Keratinocyte (primary cell): ENCODE measurements at regions not wholly inside any gene's neighbourhood (a gene's known extent, or its start where the extent isn't known, plus 50 kb on each side); places are given as distances from the start of the nearest gene placed in this dataset.

Experiments used
- DNase-seq: peaks from one replicate; pipeline ENCODE4 v3.0.0-alpha.2; 2011; ENCODE audit warnings: low read depth, missing footprints, low spot score
- FAIRE-seq: peaks from 2 replicates; lab custom pipeline; 2011; peaks lifted over from hg19 to GRCh38; lab: Jason Lieb, UNC
- H2AFZ ChIP-seq: 2 replicates; pipeline ENCODE4 v1.6.0; 2012; ENCODE audit warnings: low read length, control low read depth, inconsistent platforms; ENCODE audit not compliant: control insufficient read depth
- H3K27ac ChIP-seq: 2 replicates; pipeline ENCODE4 v1.5.1; 2011; ENCODE audit warnings: low read length; ENCODE audit not compliant: control insufficient read depth, insufficient read depth
- H3K27me3 ChIP-seq: 3 replicates; pipeline ENCODE4 v1.6.0; 2011; ENCODE audit warnings: low read length; ENCODE audit not compliant: control insufficient read depth, insufficient read depth; ENCODE audit errors: extremely low read depth
- H3K36me3 ChIP-seq, 2 experiments: 2 replicates in 1 of 2; 3 replicates in 1 of 2; pipeline ENCODE4 v1.5.1; 2011; ENCODE audit warnings: low read length in 2 of 2, mild to moderate bottlenecking in 1 of 2; ENCODE audit not compliant: control insufficient read depth in 2 of 2, insufficient read depth in 2 of 2; ENCODE audit errors: extremely low read depth in 1 of 2
- H3K4me1 ChIP-seq: 3 replicates; pipeline ENCODE4 v1.5.1; 2011; ENCODE audit warnings: low read length; ENCODE audit not compliant: control insufficient read depth, insufficient read depth; ENCODE audit errors: extremely low read depth
- H3K4me2 ChIP-seq: 3 replicates; pipeline ENCODE4 v1.6.0; 2011; ENCODE audit warnings: low read depth, low read length; ENCODE audit not compliant: control insufficient read depth, insufficient read depth; ENCODE audit errors: extremely low read depth
- H3K4me3 ChIP-seq, 3 experiments: fragments of 200-600 bp in 1 of 3; sonication (generic) in 1 of 3; 2 replicates in 2 of 3; 3 replicates in 1 of 3; pipeline ENCODE4 v1.5.1; 2011 to 2016; ENCODE audit warnings: low read length in 3 of 3, mild to moderate bottlenecking in 3 of 3, control low read depth in 2 of 3, inconsistent platforms in 1 of 3, low read depth in 1 of 3, mixed read lengths in 1 of 3, mixed run types in 1 of 3, moderate library complexity in 1 of 3; ENCODE audit not compliant: control insufficient read depth in 2 of 3, insufficient read depth in 2 of 3; ENCODE audit errors: extremely low read depth in 1 of 3
- H3K79me2 ChIP-seq: 2 replicates; pipeline ENCODE4 v1.6.0; 2012; ENCODE audit warnings: low read length; ENCODE audit not compliant: control insufficient read depth, insufficient read depth
- H3K9ac ChIP-seq: 3 replicates; pipeline ENCODE4 v1.6.0; 2011; ENCODE audit warnings: low read length; ENCODE audit not compliant: control insufficient read depth, insufficient read depth; ENCODE audit errors: extremely low read depth
- H3K9me1 ChIP-seq: 3 replicates; pipeline ENCODE4 v1.6.0; 2011; ENCODE audit warnings: low read length; ENCODE audit not compliant: control insufficient read depth, insufficient read depth; ENCODE audit errors: extremely low read depth
- H3K9me3 ChIP-seq: 2 replicates; pipeline ENCODE4 v1.5.1; 2012; ENCODE audit warnings: low read depth, low read length; ENCODE audit not compliant: control insufficient read depth
- H4K20me1 ChIP-seq: 3 replicates; pipeline ENCODE4 v1.6.0; 2011; ENCODE audit warnings: low read length; ENCODE audit not compliant: control insufficient read depth, insufficient read depth; ENCODE audit errors: extremely low read depth
- EZH2 ChIP-seq: IDR thresholded peaks from one replicate; pipeline ENCODE4 v1.6.1; 2012; ENCODE audit warnings: inconsistent platforms, mild to moderate bottlenecking, low read length, moderate library complexity
- dilution Hi-C: fragments of 300-500 bp; cut with MboI; formaldehyde crosslinking; loops from one replicate; pipeline ENCODE4 v1.7.0; 2020; ENCODE audit warnings: low sequenced_read_pairs; ENCODE audit not compliant: extremely low pct_ligation_motif_present
- TF ChIP-seq, protein P1 (sequence below), 3 experiments: IDR thresholded peaks in 1 of 3; conservative IDR thresholded peaks in 1 of 3; optimal IDR thresholded peaks in 1 of 3; 2 replicates in 2 of 3; 3 replicates in 1 of 3; pipeline versions ENCODE3 to v1.5.1; 2011; ENCODE audit warnings: low read length in 3 of 3, mild to moderate bottlenecking in 3 of 3, moderate library complexity in 2 of 3, control low read depth in 1 of 3, inconsistent platforms in 1 of 3; ENCODE audit not compliant: insufficient read depth in 2 of 3; ENCODE audit errors: extremely low read depth in 1 of 3

DNA sequence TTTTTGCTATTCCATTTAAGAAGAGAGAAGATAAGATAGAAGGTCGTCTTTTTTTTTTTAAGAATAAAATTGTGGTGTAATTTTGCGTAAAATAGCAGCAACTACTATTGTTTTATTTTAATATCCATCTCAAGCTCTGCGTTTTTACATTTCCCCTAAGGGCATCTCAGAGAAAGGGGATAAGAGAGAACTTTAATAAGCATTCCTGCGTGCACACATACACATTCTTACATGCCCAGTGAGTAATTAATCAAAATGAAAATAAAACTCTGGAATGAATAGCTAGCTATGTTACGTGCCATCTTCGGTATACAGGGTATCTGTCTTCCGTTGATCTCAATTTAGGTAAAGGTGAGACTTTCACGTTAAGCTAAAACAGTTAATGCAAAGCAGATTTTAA lies 200.3 kb upstream of the TENM3 start:
- Histone ChIP-seq H2AFZ (peak overlapping the region; percentile 45), H3K27ac (no peak overlapping the region), H3K4me1 (peaks cover 2% of the 10 kb centered on the region), H3K27me3 (no peaks in the 10 kb centered on the region), H3K9me1 (no peaks in the 10 kb centered on the region), H3K9ac (no peak overlapping the region), H3K36me3 (no peaks in the 10 kb centered on the region), H3K4me2 (peak overlapping the region; percentile 65), H3K9me3 (no peaks in the 10 kb centered on the region), H3K4me3 (peak overlapping the region in 1 of 3 experiments; percentile 13), H4K20me1 (no peaks in the 10 kb centered on the region), H3K79me2 (no peaks in the 10 kb centered on the region)
- FAIRE-seq (peak; percentile 68), DNase-seq (peak; percentile 52)
- no peak for TF ChIP-seq EZH2
- TF ChIP-seq, protein P1, sequence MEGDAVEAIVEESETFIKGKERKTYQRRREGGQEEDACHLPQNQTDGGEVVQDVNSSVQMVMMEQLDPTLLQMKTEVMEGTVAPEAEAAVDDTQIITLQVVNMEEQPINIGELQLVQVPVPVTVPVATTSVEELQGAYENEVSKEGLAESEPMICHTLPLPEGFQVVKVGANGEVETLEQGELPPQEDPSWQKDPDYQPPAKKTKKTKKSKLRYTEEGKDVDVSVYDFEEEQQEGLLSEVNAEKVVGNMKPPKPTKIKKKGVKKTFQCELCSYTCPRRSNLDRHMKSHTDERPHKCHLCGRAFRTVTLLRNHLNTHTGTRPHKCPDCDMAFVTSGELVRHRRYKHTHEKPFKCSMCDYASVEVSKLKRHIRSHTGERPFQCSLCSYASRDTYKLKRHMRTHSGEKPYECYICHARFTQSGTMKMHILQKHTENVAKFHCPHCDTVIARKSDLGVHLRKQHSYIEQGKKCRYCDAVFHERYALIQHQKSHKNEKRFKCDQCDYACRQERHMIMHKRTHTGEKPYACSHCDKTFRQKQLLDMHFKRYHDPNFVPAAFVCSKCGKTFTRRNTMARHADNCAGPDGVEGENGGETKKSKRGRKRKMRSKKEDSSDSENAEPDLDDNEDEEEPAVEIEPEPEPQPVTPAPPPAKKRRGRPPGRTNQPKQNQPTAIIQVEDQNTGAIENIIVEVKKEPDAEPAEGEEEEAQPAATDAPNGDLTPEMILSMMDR (optimal IDR thresholded peaks at IDR 0.05 in 1 of 3, IDR thresholded peaks at IDR 0.05 in 1 of 3, conservative IDR thresholded peaks at IDR 0.05 in 1 of 3; ENCODE audit: extremely low read depth in 1 of 3, insufficient read depth in 2 of 3, low read length in 3 of 3): no peak
- dilution Hi-C loops: no loop called here

DNA sequence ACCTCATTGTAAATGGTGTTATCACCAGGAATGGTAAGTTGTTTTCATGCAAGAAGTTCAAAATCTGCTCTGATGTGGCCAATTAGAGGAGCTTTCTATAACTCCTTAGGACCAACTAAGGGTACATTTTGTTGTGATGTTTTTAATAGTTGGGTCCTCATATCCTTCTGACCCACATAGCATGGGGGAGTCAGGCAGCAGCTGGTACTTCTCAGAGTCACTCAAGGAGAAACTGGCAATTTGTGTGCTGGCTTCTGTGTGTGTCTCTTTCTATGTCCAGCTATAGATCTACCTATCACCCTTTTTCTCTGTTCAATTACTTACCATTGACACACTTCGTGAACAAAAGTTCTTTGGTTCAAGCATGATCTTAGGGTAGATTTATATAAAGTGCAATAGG lies 194.3 kb upstream of the TENM3 start:
- no peak for FAIRE-seq
- Histone ChIP-seq H3K27me3 (no peaks in the 10 kb centered on the region), H3K9ac (no peak overlapping the region), H4K20me1 (no peaks in the 10 kb centered on the region), H3K79me2 (no peaks in the 10 kb centered on the region), H3K4me1 (no peaks in the 10 kb centered on the region), H3K4me2 (no peak overlapping the region), H3K27ac (no peak overlapping the region), H3K9me1 (no peaks in the 10 kb centered on the region), H3K4me3 (no peak overlapping the region), H3K9me3 (no peaks in the 10 kb centered on the region), H3K36me3 (no peaks in the 10 kb centered on the region), H2AFZ (no peak overlapping the region)
- TF ChIP-seq, protein P1 (optimal IDR thresholded peaks at IDR 0.05 in 1 of 3, IDR thresholded peaks at IDR 0.05 in 1 of 3, conservative IDR thresholded peaks at IDR 0.05 in 1 of 3; ENCODE audit: extremely low read depth in 1 of 3, insufficient read depth in 2 of 3, low read length in 3 of 3): no peak
- no peak for TF ChIP-seq EZH2
- no peak for DNase-seq
- dilution Hi-C loops: no loop called here
